HG03066 (cell line): ENCODE measurements at regions not wholly inside any gene's neighbourhood (a gene's known extent, or its start where the extent isn't known, plus 50 kb on each side); places are given as distances from the start of the nearest gene placed in this dataset.
A peak's percentile ranks its signal among the peaks of the same experiment; 100 is the strongest.
"Not testable (repeated sequence)": the region's sequence is repeated elsewhere in the genome, so short reads cannot be mapped to it uniquely, and the experiment has no call there.

Source experiments
- ATAC-seq: cut with Tn5 transposase; IDR thresholded peaks from one replicate; pipeline ENCODE4 v1.9.1; 2021; ENCODE audit warnings: low read depth; ENCODE audit not compliant: unreplicated experiment

DNA sequence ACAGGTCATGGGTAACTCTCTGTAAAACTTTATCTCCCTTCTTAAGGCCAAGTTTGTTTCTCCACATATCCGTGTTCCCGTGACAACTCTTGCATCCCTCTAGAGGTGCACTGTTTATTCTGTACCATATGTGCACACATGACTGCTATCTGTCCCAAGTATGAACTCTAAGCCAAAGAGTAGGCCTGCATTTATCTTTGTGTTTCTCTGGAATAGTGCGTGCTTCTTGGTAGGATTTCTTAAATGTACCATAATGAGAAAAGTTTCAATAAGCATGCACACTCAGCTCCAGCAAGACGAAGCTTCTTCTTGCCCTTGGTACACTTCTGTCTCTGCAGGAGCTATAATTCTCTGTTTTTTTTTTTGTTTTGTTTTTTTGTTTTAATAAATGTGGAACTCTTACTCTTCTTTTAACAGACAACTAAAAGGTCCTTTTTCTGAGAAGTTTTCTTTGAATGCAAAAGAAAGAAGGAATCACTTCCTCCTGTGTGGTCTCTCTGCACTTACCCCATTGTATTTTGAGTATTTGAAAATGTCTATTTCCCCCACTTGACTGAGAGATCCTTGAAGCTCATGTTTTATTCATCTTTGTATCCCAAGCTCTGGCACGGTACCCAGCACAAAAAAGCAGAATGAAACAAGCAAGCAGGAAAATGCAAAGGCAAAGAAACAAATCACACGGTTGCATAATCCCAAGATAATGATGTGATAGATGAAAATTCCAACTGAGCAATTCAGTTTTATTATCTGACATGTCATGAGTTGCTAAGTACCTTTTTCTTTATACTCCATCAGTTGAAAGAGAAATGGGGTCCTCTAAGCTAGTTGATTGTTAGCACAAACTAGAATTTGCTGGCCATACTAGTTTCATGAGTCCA lies 521.9 kb upstream of the BOD1L1 start:
- ATAC-seq: no peak

DNA sequence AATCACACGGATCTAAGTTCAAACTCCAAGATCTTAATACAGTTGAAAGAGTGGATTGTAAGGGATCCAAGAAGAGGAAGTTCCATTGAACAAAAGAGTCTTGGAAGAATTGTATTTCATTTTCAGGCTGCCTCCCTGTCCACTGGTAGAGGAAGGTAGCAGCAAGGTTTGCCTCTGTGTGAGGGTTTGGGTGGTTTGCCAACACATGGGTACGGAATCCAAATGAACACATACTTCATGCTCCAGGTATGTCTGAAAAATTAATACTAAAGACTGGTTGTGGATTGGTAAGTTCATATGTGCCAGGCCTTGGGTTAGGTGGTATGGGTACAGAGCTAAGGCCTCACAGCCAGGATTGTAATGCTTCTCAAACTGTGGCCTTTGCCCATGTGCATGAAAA lies 523.6 kb upstream of the BOD1L1 start:
- no peak for ATAC-seq

DNA sequence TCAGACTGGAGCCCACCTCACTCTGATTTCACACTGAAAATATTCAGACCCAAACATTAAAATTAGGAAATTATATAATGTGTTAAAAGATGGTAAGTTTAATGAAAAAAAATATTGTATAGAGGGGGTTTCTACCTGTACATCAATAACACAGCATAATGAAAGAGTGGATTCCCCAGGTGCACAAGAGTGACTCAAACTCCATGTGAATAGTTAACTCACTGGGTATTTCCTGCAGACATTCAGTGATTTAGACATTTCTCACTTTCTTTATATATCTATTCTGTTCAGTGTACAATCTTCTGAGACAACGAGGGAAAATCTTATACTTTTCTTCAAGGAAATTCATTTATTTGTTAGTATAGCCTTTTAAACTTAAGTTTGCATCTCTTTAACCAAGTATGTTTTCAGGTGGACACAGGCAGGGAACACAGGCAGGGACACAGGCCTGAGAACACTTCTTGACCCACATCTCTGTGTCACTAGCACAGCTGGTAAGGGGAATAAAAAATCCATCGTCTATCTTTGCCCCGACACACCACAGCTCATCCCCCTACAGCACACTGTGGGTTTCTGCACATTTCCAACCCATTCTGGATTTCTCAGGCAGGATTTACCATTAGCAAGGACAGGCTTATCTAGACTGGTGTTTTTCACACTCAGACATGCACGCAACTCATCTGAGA lies 525.5 kb upstream of the BOD1L1 start:
- peak; percentile 51 for ATAC-seq

DNA sequence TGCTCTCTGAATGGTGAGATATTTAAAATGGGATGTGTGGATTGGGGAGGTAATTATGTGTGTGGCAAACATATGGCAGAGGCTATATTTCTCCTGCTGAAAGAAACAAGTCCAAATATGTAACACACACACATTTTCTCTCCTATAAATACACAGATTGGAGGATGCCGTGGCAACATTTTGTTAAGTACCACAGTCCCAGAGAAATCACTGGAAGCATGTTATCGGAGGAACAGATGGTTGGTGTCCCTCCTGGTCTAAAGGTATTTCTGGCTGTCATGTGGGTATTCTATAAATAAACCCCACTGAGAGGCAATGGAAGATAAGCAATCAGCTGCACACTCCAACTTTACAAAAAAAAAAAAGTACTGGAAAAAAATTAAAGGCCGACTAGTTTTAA lies 528.3 kb upstream of the BOD1L1 start:
- ATAC-seq: no peak

DNA sequence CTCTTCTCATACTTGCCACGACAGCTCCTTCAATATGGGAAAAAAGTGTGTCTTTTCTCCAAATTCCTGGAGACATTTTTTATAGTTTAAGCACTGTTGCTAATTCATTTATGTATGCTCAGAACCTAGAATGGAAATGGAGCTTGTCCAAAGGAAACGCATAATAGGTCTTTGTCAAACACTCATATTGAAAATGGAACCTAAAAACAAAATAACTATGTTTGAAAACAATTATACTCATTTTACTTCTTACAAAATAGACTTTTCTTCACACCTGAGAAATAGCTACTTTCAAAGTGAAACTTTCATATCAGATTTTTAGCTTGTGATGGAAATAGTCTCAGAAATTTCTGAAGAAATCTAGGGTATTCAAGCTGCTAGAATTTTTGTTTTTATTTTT lies 529.7 kb upstream of the BOD1L1 start:
- ATAC-seq: peak; percentile 52

DNA sequence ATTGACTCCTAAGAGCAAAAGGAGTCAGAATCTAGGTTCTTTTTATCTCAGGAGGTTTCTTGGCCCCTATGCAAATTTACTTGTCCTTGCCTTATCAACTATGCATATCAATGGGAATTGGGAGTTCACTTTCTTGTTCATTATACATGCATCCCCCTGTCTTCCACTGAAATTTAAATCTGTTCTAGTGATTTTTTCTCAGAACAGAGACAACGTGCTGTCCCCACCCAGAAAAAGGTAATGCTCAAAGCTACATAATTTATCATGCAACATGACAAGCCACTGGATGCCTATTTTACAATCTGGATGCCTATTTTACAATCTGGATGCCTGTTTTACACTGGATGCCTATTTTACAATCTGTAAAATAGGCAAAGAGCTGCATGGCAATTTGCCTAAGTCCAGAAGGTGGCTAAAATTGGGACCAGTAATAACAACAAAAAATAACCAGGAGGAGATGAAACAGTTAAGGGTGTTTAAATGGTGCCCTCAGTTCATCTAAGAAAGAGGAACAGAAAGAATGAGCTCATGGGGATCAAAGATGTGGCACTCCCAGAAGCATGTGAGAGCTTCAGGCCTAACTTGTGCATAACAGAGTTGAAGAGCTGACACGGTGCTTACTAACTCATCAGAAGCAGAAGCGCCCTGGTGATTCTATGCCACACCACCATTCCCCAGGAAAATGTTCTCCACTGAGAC lies 537.8 kb upstream of the BOD1L1 start:
- ATAC-seq: peak; percentile 99

DNA sequence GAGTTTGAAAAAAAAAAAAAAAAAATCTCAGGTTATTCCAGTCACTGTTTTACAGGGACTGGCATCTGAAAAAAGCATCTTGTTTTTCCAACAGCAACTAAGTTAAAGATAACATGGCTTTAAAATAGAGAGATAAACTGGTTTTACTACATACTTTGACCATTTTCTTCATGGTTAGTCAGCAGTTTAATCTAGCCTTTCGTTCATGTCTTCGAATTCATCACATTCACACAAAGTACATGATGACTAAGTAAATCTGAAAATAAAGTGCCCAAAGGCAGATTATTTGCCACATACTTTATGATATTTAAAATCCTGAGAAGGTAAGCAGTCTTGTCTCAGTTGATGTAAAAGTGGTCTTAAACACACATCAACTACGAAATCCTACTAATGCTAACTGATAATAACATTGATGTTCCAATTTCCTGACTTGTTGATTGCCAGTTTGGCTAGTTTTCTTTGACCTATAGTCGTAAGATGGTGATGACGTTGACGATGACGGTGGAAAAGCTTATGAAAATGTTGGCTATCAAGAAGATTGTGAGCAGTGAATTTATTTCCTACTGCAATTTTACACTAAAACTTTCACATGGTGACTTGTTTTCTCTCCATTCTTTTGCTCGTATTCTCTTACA lies 540.5 kb upstream of the BOD1L1 start:
- ATAC-seq: no peak

DNA sequence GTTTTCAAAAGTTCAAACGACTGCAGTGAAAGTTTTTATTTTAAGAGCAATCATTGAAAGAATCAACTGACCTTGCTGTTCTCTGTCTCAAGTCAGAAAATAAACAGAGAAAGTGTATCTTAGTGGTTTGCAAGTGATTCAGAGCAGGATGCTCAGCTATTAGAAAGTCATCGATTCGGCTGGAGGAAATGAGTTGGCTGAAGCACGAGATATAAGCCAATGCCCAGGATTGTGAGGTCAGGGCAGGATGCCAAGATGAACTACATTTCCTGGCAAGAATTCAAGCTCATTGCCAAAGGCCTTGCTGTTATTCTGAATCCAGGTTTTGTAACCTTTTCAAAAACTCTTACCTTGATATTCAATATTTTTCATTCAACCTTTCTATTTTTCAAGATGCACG lies 541.4 kb upstream of the BOD1L1 start:
- ATAC-seq: no peak

DNA sequence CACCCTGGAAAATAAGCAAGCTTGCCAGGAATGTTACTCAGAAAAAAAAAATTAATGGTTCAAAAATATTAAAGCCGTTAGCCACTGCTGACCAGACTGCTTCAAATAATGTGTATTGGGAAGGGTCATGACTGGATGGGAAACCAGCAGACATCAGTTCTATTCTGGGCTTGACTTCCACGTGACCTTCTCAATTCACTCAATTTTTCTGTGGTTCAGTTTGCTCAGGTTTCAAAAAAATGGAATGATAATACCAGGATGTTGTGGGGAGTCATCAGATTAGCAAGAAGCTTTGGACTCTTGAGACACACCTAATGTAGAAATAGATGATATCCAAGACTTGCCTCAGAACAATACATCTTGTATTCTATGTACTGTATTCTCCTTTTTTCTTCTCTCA lies 541.9 kb upstream of the BOD1L1 start:
- no peak for ATAC-seq

DNA sequence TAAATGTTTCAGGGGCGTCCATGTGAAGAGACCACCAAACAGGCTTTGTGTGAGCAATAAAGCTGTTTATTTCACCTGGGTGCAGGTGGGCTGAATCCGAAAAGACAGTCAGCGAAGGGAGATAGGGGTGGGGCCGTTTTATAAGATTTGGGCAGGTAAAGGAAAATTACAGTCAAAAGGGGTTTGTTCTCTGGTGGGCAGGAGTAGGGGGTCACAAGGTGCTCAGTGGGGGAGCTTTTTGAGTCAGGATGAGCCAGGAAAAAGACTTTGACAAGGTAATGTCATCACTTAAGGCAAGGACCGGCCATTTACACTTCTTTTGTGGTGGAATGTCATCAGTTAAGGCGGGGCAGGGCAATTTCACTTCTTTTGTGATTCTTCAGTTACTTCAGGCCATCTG lies 542.4 kb upstream of the BOD1L1 start:
- ATAC-seq: not testable (repeated sequence)

DNA sequence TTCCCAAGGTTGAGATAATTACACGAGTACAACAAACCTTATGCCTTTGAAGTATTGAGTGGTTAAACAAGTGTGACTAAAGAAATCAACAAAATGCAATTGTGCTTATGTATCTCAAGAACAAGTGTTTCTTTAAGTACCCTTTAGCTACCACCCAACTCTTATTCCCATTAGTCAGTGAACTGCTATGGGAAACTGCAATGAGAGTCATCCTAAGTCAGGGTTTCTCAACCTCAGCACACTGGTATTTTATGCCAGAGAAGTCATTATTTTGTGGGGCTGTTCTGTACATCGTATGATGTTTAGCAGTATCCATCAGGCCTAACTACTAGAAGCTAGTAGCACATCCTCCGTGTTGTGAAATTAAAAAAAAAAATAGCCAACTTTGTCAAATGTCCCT lies 549.1 kb upstream of the BOD1L1 start:
- ATAC-seq: no peak

DNA sequence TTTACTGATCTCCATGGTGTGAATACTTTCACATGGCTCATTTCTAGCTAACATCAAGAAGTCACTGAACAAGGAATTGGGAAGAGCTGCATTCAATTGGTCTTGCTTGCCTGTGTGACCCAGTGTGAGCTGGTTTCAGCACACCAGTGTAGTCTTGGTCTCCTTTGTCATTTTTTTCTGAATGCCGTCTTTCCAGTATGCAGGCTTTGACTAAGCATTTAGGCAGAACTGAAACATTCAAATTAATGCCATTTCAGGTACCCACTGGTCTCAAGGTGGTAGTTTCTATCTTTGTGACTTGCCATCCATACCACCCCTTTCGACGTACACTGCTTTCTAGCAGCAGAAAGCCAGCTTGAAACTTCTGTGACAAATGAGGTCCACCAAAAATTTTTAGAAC lies 550.5 kb upstream of the BOD1L1 start:
- peak; percentile 80 for ATAC-seq

DNA sequence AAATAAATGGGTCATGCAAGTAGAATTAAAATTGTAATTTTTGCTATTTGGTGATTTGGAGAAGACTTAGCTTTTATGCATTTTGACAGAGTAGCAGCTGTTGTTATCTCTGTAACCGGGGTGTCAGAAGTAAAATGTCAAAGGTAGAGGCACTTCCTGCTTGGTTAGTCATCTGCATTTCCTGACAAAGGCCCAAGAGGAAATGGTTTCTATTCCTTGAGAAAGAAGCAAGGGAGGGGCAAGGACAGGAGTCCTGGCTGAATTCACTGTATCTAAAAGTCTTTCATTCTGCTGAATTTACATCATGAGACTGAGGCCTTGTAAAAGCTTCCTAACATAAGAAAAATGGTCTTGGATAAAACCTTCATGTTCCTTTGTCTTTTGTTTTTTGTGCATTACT lies 550.9 kb upstream of the BOD1L1 start:
- ATAC-seq: peak; percentile 64

DNA sequence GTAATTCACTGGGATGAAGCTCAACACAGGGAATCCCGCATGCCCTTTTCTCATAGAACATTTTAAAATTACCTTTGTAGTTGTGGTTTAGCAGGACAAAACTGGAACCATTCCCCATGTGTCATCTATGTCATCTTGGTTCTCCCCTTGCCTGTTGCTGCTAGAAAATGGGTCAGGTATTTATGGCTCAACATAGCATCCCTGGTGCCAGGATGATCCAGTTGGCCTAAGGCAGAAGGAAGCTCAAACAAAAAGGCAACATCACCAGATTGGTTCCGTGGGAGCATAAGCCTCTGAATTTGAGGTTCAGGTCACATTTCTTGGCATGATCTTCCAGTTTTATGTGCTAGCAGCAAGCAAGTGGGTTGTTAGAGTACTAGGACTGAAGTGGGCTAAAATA lies 552.6 kb upstream of the BOD1L1 start:
- ATAC-seq: no peak

DNA sequence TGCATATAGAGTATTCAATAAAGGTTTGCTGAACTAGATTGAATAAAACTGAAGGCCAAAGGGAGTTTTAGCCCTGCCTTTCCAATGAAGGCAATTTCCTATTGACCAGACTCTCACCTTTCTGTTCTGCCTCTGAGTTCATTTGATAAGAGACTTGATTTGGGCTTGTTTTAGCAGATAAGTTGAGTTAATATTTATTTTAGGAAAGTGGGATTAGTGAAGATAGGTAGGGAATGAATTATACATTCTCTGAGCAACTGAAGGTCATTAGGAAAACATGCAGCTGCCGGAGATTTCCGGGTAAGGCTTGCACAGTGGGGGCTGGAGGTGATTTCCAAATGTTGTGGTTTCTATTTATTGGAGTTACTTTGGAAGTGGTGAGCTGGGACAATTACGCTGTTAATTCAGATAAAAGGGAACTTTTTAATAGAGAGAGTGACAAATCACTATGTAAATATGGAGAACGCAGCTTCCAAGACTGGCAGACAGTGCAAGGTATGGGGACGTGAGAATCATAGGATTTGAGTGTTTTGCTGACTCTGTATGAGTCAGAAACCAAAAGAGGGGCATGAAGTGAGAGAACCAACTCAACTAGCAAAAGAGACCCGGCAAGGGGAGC lies 553.6 kb upstream of the BOD1L1 start:
- ATAC-seq: no peak

DNA sequence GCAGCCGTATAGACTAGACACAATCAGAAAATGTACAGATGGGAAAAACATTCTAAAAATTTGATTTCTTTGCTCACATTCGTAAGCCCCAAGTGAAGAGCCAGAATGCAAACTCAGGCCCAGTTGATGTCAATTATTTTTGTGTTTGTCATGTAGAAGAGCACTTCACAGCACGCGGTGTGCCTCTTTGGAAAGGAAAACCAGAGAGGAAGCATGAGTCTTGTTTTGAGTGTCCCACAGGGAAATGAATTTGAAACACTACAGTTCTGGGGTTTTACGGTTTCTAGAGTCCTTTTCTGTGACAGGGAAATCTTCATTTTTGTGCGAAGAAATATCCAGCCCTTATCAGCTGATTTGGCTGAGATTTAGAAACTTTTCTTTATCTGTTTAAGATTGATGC lies 554.6 kb upstream of the BOD1L1 start:
- no peak for ATAC-seq

DNA sequence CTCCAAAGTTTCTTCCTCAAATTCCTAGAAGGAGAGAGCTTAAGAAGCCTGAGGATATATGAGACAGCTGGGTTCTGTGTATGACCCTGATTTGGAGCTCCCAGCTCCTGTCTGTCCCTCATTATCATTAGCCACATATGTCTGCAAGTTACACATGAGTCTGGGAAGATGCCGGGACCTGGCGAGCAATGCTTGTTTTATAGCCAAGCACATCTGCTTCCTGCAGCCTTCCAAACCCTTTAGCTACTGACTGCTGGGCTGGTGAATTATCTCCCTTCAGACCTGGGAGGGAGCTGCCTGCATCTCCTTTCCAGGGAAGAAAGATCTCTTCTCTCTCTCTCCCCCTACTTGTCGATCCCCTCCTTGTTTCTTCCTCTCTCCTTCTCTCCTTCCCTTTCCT lies 556.7 kb upstream of the BOD1L1 start:
- no peak for ATAC-seq

DNA sequence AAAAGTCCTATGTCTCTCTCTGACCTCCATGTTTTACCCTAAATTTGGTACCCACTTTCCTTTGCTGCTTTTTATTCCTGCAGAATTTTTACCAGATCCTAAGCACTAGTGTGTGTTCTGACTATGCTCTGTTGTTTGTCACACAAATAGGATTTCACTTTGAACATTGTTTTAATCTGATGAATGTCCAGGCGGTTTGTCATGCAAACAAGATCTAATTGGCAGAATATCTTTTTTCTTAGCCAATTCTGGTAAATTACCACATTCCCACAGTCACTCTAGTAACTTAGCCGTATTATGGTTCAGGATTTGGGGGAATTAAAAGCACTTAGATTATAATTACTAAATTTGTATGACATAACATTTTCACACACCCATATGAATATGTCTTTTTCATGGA lies 557.2 kb upstream of the BOD1L1 start:
- ATAC-seq: no peak

DNA sequence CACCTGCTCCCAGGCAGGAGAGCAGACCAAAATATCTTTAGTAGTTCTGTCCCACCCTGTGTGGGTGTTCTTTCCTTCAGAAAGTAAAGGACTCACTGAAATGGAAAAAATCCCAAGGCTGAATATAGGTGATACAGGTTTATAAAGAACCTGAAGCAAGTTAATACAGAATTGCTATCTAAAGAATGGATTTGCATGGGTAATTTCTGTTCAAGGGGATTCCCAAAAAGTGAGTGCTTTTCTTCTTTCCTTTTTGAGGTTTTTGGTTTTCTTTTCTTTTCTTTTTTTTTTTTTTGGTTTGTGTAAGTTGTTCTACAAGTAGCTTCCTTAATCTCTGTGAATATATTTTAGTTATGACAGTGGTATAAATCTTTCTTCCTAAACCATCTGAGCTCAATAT lies 560.7 kb upstream of the BOD1L1 start:
- ATAC-seq: no peak

DNA sequence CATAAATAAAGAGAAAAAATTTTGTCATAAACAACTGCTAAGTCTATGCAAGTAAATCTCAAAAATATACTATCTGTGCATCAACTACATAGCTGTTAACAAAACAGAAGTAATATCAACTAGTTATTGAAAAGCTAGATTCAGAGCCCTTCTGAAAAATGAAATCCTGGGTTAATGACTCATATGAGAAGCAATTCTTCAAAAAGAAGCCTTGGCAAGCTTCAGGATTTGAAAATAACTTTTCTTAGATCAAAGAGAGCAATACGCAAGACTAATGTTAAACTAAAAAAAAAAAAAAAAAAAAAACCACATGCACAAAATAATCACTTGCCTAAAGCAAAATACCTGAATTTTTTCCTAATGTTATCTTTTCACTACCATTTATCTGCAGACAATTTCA lies 566.1 kb upstream of the BOD1L1 start:
- ATAC-seq: no peak

DNA sequence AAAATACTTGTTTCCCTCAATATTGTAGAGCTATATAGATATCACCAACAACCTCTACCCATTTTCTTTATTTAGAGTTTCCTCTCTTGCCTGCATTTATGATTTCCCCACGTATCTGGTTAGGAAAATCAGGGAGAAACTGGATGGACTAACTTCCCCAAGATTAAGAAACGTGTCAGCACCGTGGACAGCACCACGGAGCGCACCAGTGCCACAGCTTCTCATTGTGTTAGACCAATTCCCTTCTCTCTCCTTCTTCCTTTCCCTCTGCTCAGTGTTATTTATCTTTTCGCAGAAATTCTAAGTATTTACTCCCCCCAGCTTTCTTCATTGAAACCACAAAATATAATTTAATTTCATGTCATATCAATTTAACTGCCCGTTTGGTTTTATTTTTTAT lies 568.6 kb upstream of the BOD1L1 start:
- ATAC-seq: no peak
